ENCODE measurements at regions not wholly inside any gene's neighbourhood (a gene's known extent, or its start where the extent isn't known, plus 50 kb on each side); places are given as distances from the start of the nearest gene placed in this dataset.

- TF ChIP-seq, protein P1, sequence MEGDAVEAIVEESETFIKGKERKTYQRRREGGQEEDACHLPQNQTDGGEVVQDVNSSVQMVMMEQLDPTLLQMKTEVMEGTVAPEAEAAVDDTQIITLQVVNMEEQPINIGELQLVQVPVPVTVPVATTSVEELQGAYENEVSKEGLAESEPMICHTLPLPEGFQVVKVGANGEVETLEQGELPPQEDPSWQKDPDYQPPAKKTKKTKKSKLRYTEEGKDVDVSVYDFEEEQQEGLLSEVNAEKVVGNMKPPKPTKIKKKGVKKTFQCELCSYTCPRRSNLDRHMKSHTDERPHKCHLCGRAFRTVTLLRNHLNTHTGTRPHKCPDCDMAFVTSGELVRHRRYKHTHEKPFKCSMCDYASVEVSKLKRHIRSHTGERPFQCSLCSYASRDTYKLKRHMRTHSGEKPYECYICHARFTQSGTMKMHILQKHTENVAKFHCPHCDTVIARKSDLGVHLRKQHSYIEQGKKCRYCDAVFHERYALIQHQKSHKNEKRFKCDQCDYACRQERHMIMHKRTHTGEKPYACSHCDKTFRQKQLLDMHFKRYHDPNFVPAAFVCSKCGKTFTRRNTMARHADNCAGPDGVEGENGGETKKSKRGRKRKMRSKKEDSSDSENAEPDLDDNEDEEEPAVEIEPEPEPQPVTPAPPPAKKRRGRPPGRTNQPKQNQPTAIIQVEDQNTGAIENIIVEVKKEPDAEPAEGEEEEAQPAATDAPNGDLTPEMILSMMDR (IDR thresholded peaks at IDR 0.05; ENCODE audit: low read length) = no peak
- no peak for TF ChIP-seq EZH2 (IDR thresholded peaks at IDR 0.05; ENCODE audit: borderline replicate concordance, low read length)
These were observed 287.0 kb downstream of the FGF9 start for GRCh38 chr13:21957833-21958232.
